Thymus (tissue), 11 donors: ENCODE measurements at regions not wholly inside any gene's neighbourhood (a gene's known extent, or its start where the extent isn't known, plus 50 kb on each side); places are given as distances from the start of the nearest gene placed in this dataset.
"Not testable (repeated sequence)": the region's sequence is repeated elsewhere in the genome, so short reads cannot be mapped to it uniquely, and the experiment has no call there.

ENCODE experiments used
- DNase-seq, 9 donors: peaks; one replicate each; pipeline ENCODE4 v3.0.0-alpha.2; 2013; ENCODE audit warnings: low spot score in 9 of 9, low read depth in 6 of 9, missing footprints in 1 of 9
- H3K27ac ChIP-seq, 2 donors: one replicate each; pipeline ENCODE4 v1.5.1; 2013; ENCODE audit warnings: control low read depth in 1 of 2, low read depth in 1 of 2, low read length in 1 of 2, mild to moderate bottlenecking in 1 of 2, moderate library complexity in 1 of 2
- H3K27me3 ChIP-seq, 2 donors: one replicate each; pipeline ENCODE4 v1.5.1; 2013; ENCODE audit warnings: low read length in 1 of 2; ENCODE audit not compliant: control insufficient read depth in 2 of 2, insufficient read depth in 1 of 2
- H3K36me3 ChIP-seq, 2 donors: one replicate each; pipeline ENCODE4 v1.5.1; 2013; ENCODE audit warnings: low read length in 1 of 2, mild to moderate bottlenecking in 1 of 2, moderate library complexity in 1 of 2; ENCODE audit not compliant: control insufficient read depth in 2 of 2, insufficient read depth in 2 of 2
- H3K4me1 ChIP-seq, 2 donors: one replicate each; pipeline ENCODE4 v1.5.1; 2013; ENCODE audit warnings: low read length in 2 of 2; ENCODE audit not compliant: control insufficient read depth in 2 of 2, insufficient read depth in 2 of 2
- H3K4me3 ChIP-seq, 2 donors: one replicate each; pipeline ENCODE4 v1.5.1; 2013; ENCODE audit warnings: low read length in 2 of 2, control low read depth in 1 of 2, mild to moderate bottlenecking in 1 of 2
- H3K9me3 ChIP-seq, 2 donors: one replicate each; pipeline ENCODE4 v1.5.1; 2013; ENCODE audit warnings: low read length in 1 of 2, mild to moderate bottlenecking in 1 of 2; ENCODE audit not compliant: control insufficient read depth in 2 of 2, insufficient read depth in 1 of 2
- WGBS: extraction: QIAGEN DNeasy Blood & Tissue Kit; methylation state at CpG from one replicate; pipeline ENCODE4 v1.1.7; 2013; 5-methylcytosine and 5-hydroxymethylcytosine counted together
- donor health status: healthy.

GRCh38 chr3:130151555-130151954 lies 69.9 kb downstream of the ALG1L2 start:
- 94% methylated on average over 4 of the region's 4 CpGs for WGBS
- not testable (repeated sequence) for H3K4me3 ChIP-seq, H3K9me3 ChIP-seq, H3K27me3 ChIP-seq, H3K27ac ChIP-seq, H3K36me3 ChIP-seq, H3K4me1 ChIP-seq, DNase-seq

GRCh38 chr3:130153247-130153646 lies 71.6 kb downstream of the ALG1L2 start:
- WGBS = 92% methylated on average over 8 of the region's 8 CpGs
- not testable (repeated sequence) for DNase-seq, H3K36me3 ChIP-seq, H3K4me3 ChIP-seq, H3K27ac ChIP-seq, H3K9me3 ChIP-seq, H3K4me1 ChIP-seq, H3K27me3 ChIP-seq

DNA sequence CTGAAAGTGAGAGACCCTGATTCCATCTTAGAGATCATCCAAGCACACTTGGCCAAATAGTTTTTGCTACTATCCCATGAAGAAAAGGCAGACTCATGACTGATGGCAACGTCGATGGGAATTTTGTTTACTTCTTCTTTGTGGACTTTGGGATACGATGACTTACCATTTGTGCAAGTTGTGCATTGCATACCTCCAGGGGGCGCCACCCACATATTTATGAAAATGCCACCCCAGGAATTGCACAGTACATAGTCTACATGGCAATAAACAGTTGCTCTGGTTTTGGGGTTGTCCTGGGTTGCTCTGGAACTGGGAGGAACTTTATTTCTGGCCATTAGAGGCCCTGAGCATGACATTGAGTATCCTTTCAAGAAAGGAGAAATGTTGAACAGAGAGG lies 73.8 kb downstream of the ALG1L2 start:
- not testable (repeated sequence) for H3K9me3 ChIP-seq, H3K27ac ChIP-seq, H3K4me1 ChIP-seq, H3K4me3 ChIP-seq, DNase-seq, H3K27me3 ChIP-seq, H3K36me3 ChIP-seq
- 55% methylated on average over 4 of the region's 4 CpGs for WGBS

DNA sequence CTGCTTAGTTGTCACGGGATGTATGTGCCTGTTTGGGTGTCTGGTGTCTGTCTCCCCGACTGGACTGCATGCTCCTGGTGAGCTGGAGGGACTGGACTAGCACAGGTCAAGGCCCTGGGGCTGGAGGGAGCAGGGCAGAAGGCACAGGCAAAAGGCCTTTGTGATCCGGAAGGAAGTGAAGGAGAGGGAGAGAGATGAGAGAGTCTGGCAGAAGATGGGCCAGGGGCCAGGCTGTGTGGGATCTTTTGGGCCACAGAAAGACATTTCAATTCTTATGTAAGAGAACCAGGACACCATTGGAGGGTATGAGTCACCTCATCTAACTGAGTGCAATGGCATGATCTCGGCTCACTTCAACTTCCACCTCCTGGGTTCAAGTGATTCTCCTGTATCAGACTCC lies 85.2 kb downstream of the ALG1L2 start:
- H3K4me1 ChIP-seq = peaks cover 3 to 10% of the 10 kb centered on the region in 2 donors
- not testable (repeated sequence) for H3K27ac ChIP-seq, H3K36me3 ChIP-seq, H3K4me3 ChIP-seq, DNase-seq, H3K9me3 ChIP-seq, H3K27me3 ChIP-seq
- whole genome bisulfite sequencing = 92% methylated on average over 3 of the region's 4 CpGs

DNA sequence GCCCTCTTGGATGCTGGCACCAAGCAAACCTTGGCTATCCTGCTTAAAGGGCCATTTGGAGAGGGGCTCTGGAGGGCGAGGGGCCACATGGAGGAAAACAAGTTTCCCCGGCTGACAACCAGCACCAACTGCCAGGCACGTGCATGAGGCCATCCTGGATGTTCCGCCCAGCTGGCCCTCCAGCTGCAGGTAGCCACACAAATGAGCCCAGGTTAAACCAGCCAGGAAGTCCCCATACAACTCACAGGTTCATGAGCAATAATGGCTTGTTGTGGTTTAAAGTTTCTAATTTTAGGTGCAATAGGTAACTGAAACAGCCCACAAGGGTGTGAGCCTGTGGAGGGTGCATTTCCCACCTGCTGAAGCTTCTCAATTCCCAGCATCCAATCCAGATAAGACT lies 93.6 kb downstream of the ALG1L2 start:
- WGBS = 42% methylated on average over 4 of the region's 4 CpGs
- not testable (repeated sequence) for H3K9me3 ChIP-seq, H3K4me3 ChIP-seq, H3K27me3 ChIP-seq, H3K36me3 ChIP-seq, H3K27ac ChIP-seq
- peak in 1 of 9 donors; percentile 40 for DNase-seq
- peaks cover 6 to 20% of the 10 kb centered on the region in 2 donors for H3K4me1 ChIP-seq

DNA sequence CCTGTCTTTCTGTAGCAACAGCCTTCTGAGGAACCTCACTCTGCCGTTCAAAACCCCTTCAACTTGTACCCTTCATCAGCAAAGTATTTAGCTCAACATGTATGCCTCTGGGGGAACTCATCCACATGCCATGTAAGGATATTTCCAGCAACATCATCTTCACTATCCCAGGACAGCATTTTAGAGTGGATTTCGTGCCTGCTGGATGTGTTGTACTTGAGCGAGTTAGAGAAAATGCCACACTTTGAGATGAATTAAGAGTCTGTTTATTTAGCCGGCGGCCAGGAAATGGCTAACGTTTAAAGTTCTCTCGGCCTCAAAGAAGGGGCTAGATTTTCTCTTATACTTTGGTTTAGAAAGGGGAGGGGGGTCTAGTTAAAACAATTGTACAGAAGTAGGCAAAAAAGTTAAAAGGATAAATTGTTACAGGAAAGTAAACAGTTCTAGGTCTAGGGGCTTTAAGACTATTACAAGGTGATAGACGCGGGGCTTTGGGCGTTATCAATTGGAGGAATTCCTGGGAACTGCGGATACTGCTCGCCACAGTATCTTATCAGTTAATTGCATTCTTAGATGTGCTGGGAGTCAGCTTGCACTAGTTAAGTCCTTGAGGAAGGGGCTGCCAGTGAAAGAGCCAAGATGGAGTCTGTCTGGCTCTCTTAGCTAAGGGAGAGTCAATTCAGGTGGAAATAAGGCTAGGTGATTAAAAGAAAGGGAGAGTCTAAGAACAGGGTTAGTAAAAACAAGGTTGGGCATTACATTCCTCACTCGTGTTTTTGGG lies 95.0 kb downstream of the ALG1L2 start:
- H3K4me3 ChIP-seq, H3K27me3 ChIP-seq, H3K36me3 ChIP-seq, DNase-seq, H3K27ac ChIP-seq, H3K9me3 ChIP-seq: not testable (repeated sequence)
- 95% methylated on average over 13 of the region's 13 CpGs for WGBS
- H3K4me1 ChIP-seq = peaks cover 6 to 30% of the 10 kb centered on the region in 2 donors

DNA sequence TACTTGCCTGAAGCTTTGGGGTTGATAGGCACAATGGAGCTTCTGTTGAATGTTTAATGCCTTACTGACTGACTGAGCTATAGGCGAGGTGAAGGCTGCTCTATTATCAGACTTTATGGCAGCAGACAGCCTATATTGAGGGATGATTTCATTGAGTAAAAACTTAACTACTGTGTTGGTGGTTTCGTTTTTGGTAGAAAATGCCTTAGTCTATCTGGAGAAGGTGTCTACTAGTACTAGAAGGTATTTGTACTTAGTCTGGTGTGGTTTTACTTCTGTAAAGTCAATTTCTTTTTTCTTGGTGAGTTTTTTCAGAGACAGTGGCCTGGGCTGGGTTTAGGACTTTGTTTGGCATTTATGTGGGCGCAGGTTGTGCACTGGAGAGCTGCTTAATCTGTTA lies 97.2 kb downstream of the ALG1L2 start:
- not testable (repeated sequence) for H3K9me3 ChIP-seq, H3K36me3 ChIP-seq, H3K27me3 ChIP-seq, DNase-seq
- H3K4me3 ChIP-seq = peak overlapping the region in 1 of 2 donors; percentile 37
- H3K27ac ChIP-seq = peak overlapping the region; percentile 31 to 94
- peaks cover 6 to 33% of the 10 kb centered on the region in 2 donors for H3K4me1 ChIP-seq
- 66% methylated on average over 3 of the region's 3 CpGs for WGBS

GRCh38 chr3:130179353-130179970 lies 97.8 kb downstream of the ALG1L2 start:
- not testable (repeated sequence) for H3K36me3 ChIP-seq, H3K27me3 ChIP-seq, H3K9me3 ChIP-seq
- Histone ChIP-seq H3K4me3 (peak overlapping the region; percentile 32 to 37), H3K27ac (peak overlapping the region; percentile 71 to 94), H3K4me1 (peaks cover 6 to 33% of the 10 kb centered on the region in 2 donors)
- DNase-seq = peak; percentile 49 to 89 (median 70)
- WGBS = 12% methylated on average over 11 of the region's 11 CpGs

DNA sequence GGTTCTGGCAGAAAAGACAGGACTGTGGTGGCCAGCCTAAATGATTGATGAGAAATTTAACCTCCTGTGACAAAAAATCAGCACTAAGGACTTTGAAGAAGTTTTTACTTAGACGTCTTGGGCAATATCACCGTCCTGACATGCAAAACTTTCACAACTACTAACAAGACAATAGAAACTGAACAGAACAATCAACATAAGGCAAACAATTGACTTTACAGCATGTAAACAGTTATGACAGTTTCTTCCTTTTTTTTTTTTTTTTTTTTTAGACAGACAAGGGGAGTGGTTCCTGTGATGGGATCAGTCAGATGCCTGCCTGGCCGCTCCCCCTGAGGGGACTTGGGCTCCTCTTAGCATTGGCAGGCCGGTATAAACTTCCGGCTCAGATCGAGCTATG lies 100.8 kb downstream of the ALG1L2 start:
- H3K4me3 ChIP-seq = not testable (repeated sequence)

More for the DNA sequence above, 100.8 kb downstream of the ALG1L2 start:
- H3K27ac ChIP-seq, DNase-seq, H3K36me3 ChIP-seq, H3K9me3 ChIP-seq, H3K27me3 ChIP-seq: not testable (repeated sequence)
- peaks cover 6 to 28% of the 10 kb centered on the region in 2 donors for H3K4me1 ChIP-seq
- 92% methylated on average over 6 of the region's 6 CpGs for WGBS
